Activated CD4-positive, alpha-beta T cell treated with anti-CD3 and anti-CD28 coated beads for 48 hours (primary cell): ENCODE measurements at regions not wholly inside any gene's neighbourhood (a gene's known extent, or its start where the extent isn't known, plus 50 kb on each side); places are given as distances from the start of the nearest gene placed in this dataset.

Experiments
- DNase-seq: peaks from one replicate; pipeline ENCODE4 v3.0.0-alpha.2; 2020

- no peak for DNase-seq
Observed at GRCh38 chr17:77493238-77493820, 352.6 kb downstream of the SEC14L1 start.

- DNase-seq: no peak
Observed at GRCh38 chr17:77493901-77494663, 353.3 kb downstream of the SEC14L1 start.

GRCh38 chr17:77494664-77495435 lies 354.1 kb downstream of the SEC14L1 start:
- DNase-seq: peak; percentile 82

- peak; percentile 1 for DNase-seq
Observed at GRCh38 chr17:77495575-77495974, 354.8 kb downstream of the SEC14L1 start.

GRCh38 chr17:77496401-77496801 lies 355.6 kb downstream of the SEC14L1 start:
- no peak for DNase-seq

GRCh38 chr17:77496831-77497577 lies 356.2 kb downstream of the SEC14L1 start:
- peak; percentile 2 for DNase-seq

GRCh38 chr17:77497578-77497934 lies 356.8 kb downstream of the SEC14L1 start:
- peak; percentile 1 for DNase-seq

GRCh38 chr17:77498091-77498741 lies 357.4 kb downstream of the SEC14L1 start:
- DNase-seq: peak; percentile 1

GRCh38 chr17:77498791-77499698 lies 358.3 kb downstream of the SEC14L1 start:
- DNase-seq: no peak

GRCh38 chr17:77499699-77500435 lies 359.1 kb downstream of the SEC14L1 start:
- no peak for DNase-seq

- DNase-seq: peak; percentile 68
Observed at GRCh38 chr17:77501101-77501566, 360.4 kb downstream of the SEC14L1 start.

GRCh38 chr17:77501751-77502625 lies 361.2 kb downstream of the SEC14L1 start:
- no peak for DNase-seq

- no peak for DNase-seq
Observed at GRCh38 chr17:77502626-77503292, 362.0 kb downstream of the SEC14L1 start.

- DNase-seq: no peak
Observed at GRCh38 chr17:77503293-77503655, 362.5 kb downstream of the SEC14L1 start.

- DNase-seq: no peak
Observed at GRCh38 chr17:77503916-77504651, 363.3 kb downstream of the SEC14L1 start.

GRCh38 chr17:77504652-77505155 lies 363.9 kb downstream of the SEC14L1 start:
- no peak for DNase-seq

GRCh38 chr17:77505181-77505639 lies 364.4 kb downstream of the SEC14L1 start:
- DNase-seq: no peak
